Neuronal stem cell (in vitro differentiated cells): ENCODE measurements at regions not wholly inside any gene's neighbourhood (a gene's known extent, or its start where the extent isn't known, plus 50 kb on each side); places are given as distances from the start of the nearest gene placed in this dataset.

Source experiments
- DNase-seq: peaks from one replicate; pipeline ENCODE4 v3.0.0-alpha.2; 2013; ENCODE audit warnings: low spot score
- H2AFZ ChIP-seq: one replicate; pipeline ENCODE4 v1.6.1; 2013; ENCODE audit warnings: mild to moderate bottlenecking, low read length, inconsistent platforms
- H2AK5ac ChIP-seq: 2 replicates; pipeline ENCODE4 v1.6.1; 2013; ENCODE audit warnings: low read depth, mild to moderate bottlenecking, inconsistent platforms, low read length, moderate library complexity, mixed read lengths
- H2BK120ac ChIP-seq: 2 replicates; pipeline ENCODE4 v1.6.1; 2013; ENCODE audit warnings: low read depth, mild to moderate bottlenecking, inconsistent platforms, low read length, moderate library complexity, mixed read lengths
- H2BK12ac ChIP-seq: one replicate; pipeline ENCODE4 v1.6.1; 2013; ENCODE audit warnings: low read length, inconsistent platforms
- H2BK15ac ChIP-seq: 2 replicates; pipeline ENCODE4 v1.6.1; 2013; ENCODE audit warnings: mild to moderate bottlenecking, low read length, inconsistent platforms, mixed read lengths
- H2BK5ac ChIP-seq: one replicate; pipeline ENCODE4 v1.6.1; 2013; ENCODE audit warnings: inconsistent platforms, mild to moderate bottlenecking, low read length, moderate library complexity
- H3K14ac ChIP-seq: one replicate; pipeline ENCODE4 v1.6.1; 2013; ENCODE audit warnings: low read length, inconsistent platforms
- H3K18ac ChIP-seq: 2 replicates; pipeline ENCODE4 v1.6.1; 2013; ENCODE audit warnings: low read length, inconsistent platforms
- H3K23ac ChIP-seq: 2 replicates; pipeline ENCODE4 v1.6.1; 2013; ENCODE audit warnings: low read depth, mild to moderate bottlenecking, mixed read lengths, low read length, inconsistent platforms; ENCODE audit not compliant: poor library complexity
- H3K27ac ChIP-seq: replicated peaks from 3 replicates; pipeline ENCODE4 v1.5.1; 2013; ENCODE audit warnings: low read length, inconsistent platforms
- H3K27me3 ChIP-seq, 3 experiments: 2 replicates each; pipeline ENCODE4 v1.6.1; 2013; ENCODE audit warnings: low read length in 3 of 3, mild to moderate bottlenecking in 2 of 3, inconsistent platforms in 1 of 3, low read depth in 1 of 3, mixed read lengths in 1 of 3, moderate library complexity in 1 of 3; ENCODE audit not compliant: control insufficient read depth in 3 of 3, insufficient read depth in 3 of 3
- H3K36me3 ChIP-seq, 2 donors: replicated peaks in 1 of 2; 2 replicates each; pipeline ENCODE4 v1.6.1; 2013; ENCODE audit warnings: low read length in 2 of 2; ENCODE audit not compliant: control insufficient read depth in 2 of 2, insufficient read depth in 2 of 2
- H3K4ac ChIP-seq: 2 replicates; pipeline ENCODE4 v1.6.1; 2013; ENCODE audit warnings: inconsistent platforms, mild to moderate bottlenecking, low read length, moderate library complexity
- H3K4me1 ChIP-seq, 2 donors: 1 replicate in 1 of 2; 2 replicates in 1 of 2; pipeline ENCODE4 v1.6.1; 2013; ENCODE audit warnings: low read length in 2 of 2, low read depth in 1 of 2; ENCODE audit not compliant: control insufficient read depth in 2 of 2, insufficient read depth in 1 of 2
- H3K4me2 ChIP-seq: one replicate; pipeline ENCODE4 v1.6.1; 2013; ENCODE audit warnings: mild to moderate bottlenecking, low read length, inconsistent platforms; ENCODE audit not compliant: insufficient read depth, poor library complexity, severe bottlenecking
- H3K4me3 ChIP-seq, 2 donors: 2 replicates each; pipeline ENCODE4 v1.5.1; 2013; ENCODE audit warnings: low read length in 2 of 2, mild to moderate bottlenecking in 2 of 2, inconsistent platforms in 1 of 2, moderate library complexity in 1 of 2
- H3K79me1 ChIP-seq: one replicate; pipeline ENCODE4 v1.6.1; 2013; ENCODE audit warnings: low read depth, mild to moderate bottlenecking, inconsistent platforms, low read length, moderate library complexity
- H3K9ac ChIP-seq: one replicate; pipeline ENCODE4 v1.6.1; 2013; ENCODE audit warnings: mild to moderate bottlenecking, low read depth, low read length, inconsistent platforms; ENCODE audit not compliant: poor library complexity
- H3K9me3 ChIP-seq, 2 donors: replicated peaks in 1 of 2; 2 replicates each; pipeline versions ENCODE3 to v1.6.1; 2013; ENCODE audit warnings: low read length in 2 of 2, mild to moderate bottlenecking in 2 of 2, inconsistent platforms in 1 of 2, low read depth in 1 of 2, mixed read lengths in 1 of 2, moderate library complexity in 1 of 2; ENCODE audit not compliant: control insufficient read depth in 2 of 2, insufficient read depth in 1 of 2
- H4K8ac ChIP-seq: one replicate; pipeline ENCODE4 v1.6.1; 2013; ENCODE audit warnings: low read depth, mild to moderate bottlenecking, inconsistent platforms, low read length, moderate library complexity
- H4K91ac ChIP-seq: one replicate; pipeline ENCODE4 v1.6.1; 2013; ENCODE audit warnings: low read length, low read depth, mild to moderate bottlenecking, inconsistent platforms; ENCODE audit not compliant: poor library complexity
- WGBS, 2 donors: extraction: QIAGEN DNeasy Blood & Tissue Kit; methylation state at CpG; one replicate each; pipeline ENCODE4 v1.1.7; 2013; ENCODE audit warnings: missing lambda C conversion rate in 2 of 2, mixed read lengths in 1 of 2; ENCODE audit not compliant: insufficient read length in 2 of 2, insufficient replicate concordance in 1 of 2; ENCODE audit errors: extremely low coverage in 2 of 2; 5-methylcytosine and 5-hydroxymethylcytosine counted together

DNA sequence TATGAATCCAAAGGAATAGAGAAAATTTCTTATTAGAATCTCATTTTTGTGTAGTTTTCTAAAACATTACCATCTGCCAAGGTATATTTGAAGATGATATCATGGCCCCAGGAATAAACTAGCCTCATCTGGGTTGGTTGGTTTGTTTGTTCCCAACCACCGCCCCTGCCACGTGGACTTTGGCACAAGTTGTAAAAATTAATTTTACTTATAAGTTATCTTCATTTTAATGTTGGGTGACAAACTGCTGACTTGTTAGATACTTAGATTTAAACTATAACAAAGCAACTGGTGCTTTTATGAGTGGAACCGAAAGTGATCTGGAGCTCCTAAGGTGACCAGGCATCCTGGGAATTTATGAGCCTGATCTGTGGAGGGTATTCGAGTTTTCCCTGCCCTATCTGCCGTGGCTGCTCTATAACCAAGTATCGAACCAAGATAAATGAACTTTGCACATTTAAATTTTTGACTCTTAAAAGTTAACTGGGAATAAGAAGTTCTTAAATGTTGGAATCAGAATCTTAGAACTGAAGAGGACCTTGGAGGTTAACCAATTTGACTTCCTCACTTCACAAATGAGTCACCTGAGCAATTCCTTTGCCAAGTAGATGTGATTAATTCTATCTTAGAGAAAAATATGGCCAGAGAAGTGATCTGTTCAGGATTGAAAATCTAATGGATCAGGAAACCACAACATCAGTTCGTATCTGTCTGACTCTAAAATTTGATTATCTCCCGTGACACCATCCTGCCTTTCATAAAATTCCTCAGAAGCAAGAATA lies 129.1 kb upstream of the ARHGAP42 start:
- no peak overlapping the region for H2BK15ac ChIP-seq
- H4K8ac ChIP-seq: no peak overlapping the region
- no peak overlapping the region for H2BK5ac ChIP-seq
- no peaks in the 10 kb centered on the region for H3K36me3 ChIP-seq
- no peak overlapping the region for H2BK120ac ChIP-seq
- no peak overlapping the region for H3K18ac ChIP-seq
- no peak overlapping the region for H3K4me3 ChIP-seq
- H3K9me3 ChIP-seq: no peaks in the 10 kb centered on the region
- H3K9ac ChIP-seq: no peak overlapping the region
- H3K4me1 ChIP-seq: peaks cover 2 to 3% of the 10 kb centered on the region in 2 donors
- H3K4me2 ChIP-seq: no peak overlapping the region
- no peak overlapping the region for H4K91ac ChIP-seq
- no peak for DNase-seq
- H2AK5ac ChIP-seq: no peak overlapping the region
- no peaks in the 10 kb centered on the region for H3K27me3 ChIP-seq
- no peak overlapping the region for H3K27ac ChIP-seq
- H3K4ac ChIP-seq: no peak overlapping the region
- H2BK12ac ChIP-seq: no peak overlapping the region
- no CpG with 5 or more reads among the region's 8 CpGs for WGBS, 2 donors
- no peak overlapping the region for H3K14ac ChIP-seq
- H3K79me1 ChIP-seq: no peaks in the 10 kb centered on the region
- H2AFZ ChIP-seq: no peak overlapping the region
- no peak overlapping the region for H3K23ac ChIP-seq

DNA sequence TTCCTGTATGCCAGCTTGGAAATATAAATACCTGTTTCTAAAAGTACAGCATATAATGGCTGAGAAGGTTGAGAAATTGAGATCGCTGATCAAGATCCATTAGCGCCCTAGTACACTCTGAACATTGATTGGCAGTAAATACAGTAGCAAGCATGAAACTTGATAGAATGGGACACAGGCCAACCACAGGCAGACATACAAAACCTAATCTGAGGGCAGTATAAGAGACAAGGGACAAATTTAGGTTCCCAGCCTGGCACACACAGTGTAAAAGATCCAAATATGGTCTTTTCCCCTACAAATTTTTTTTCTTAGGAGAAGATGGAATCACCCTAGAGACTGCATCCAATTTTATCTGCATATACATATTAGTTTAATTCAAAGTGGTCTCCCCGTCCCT lies 126.5 kb upstream of the ARHGAP42 start:
- H2BK5ac ChIP-seq: no peak overlapping the region
- H2BK12ac ChIP-seq: no peak overlapping the region
- H3K23ac ChIP-seq: no peak overlapping the region
- H2BK120ac ChIP-seq: no peak overlapping the region
- no peak overlapping the region for H3K18ac ChIP-seq
- H3K4ac ChIP-seq: no peak overlapping the region
- no peak overlapping the region for H3K9ac ChIP-seq
- H3K36me3 ChIP-seq: no peaks in the 10 kb centered on the region
- no peak overlapping the region for H3K4me2 ChIP-seq
- WGBS, 2 donors: no CpG with 5 or more reads among the region's 3 CpGs
- no peak overlapping the region for H2BK15ac ChIP-seq
- H3K9me3 ChIP-seq: no peaks in the 10 kb centered on the region
- no peak overlapping the region for H3K14ac ChIP-seq
- peaks cover 2 to 3% of the 10 kb centered on the region in 2 donors for H3K4me1 ChIP-seq
- no peak overlapping the region for H2AK5ac ChIP-seq
- H3K79me1 ChIP-seq: no peaks in the 10 kb centered on the region
- no peak overlapping the region for H3K4me3 ChIP-seq
- no peak for DNase-seq
- no peak overlapping the region for H2AFZ ChIP-seq
- no peak overlapping the region for H4K8ac ChIP-seq
- H3K27me3 ChIP-seq: no peaks in the 10 kb centered on the region
- H4K91ac ChIP-seq: no peak overlapping the region
- no peak overlapping the region for H3K27ac ChIP-seq

DNA sequence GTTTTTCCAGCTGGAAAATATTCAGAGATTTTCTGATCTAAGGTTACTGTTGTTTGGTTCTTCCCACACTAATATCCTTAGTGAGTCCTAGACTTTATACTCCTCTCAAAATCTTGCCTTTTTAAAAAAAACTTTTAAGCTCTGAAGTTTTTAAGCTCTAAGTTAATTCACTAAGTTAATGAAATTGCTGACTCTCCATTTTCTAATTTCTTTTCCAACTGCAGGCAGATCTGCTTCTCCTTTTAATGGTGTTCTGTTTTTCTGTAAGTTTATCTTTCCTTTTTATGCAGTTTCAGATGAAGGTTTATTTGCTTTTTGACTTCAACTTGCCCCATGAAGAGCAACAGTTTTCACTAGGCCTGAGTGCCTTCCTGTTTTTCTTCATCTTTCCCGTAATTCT lies 125.8 kb upstream of the ARHGAP42 start:
- H3K4me1 ChIP-seq: peaks cover 0 to 2% of the 10 kb centered on the region in 2 donors
- no CpG with 5 or more reads among the region's 1 CpG for WGBS, 2 donors

DNA sequence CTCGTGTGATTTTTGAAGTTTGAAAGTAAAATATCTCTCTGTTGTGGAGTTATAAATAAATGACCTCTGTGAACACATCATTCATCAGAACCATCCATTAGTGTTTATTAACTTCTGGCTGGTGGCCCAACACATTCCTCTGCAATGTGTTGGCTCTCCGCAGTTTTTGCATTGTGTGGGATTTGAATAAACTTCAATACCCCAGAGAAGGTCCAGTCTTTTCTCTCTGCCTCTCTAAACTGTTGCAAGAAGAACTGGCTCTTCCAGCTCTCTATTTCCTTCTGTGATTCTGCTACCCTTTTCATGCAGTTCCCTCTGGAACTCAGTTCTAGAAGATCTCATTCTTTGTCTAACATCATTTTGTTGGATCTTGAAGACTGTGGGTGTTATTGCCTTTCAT lies 125.0 kb upstream of the ARHGAP42 start:
- peaks cover 0 to 2% of the 10 kb centered on the region in 2 donors for H3K4me1 ChIP-seq
- no peak overlapping the region for H4K8ac ChIP-seq
- H3K14ac ChIP-seq: no peak overlapping the region
- no peak overlapping the region for H3K4me2 ChIP-seq
- DNase-seq: no peak
- no peak overlapping the region for H3K27ac ChIP-seq
- no peaks in the 10 kb centered on the region for H3K79me1 ChIP-seq
- H2AK5ac ChIP-seq: no peak overlapping the region
- H3K9me3 ChIP-seq: no peaks in the 10 kb centered on the region
- WGBS, 2 donors: no CpG with 5 or more reads among the region's 2 CpGs
- no peak overlapping the region for H2BK12ac ChIP-seq
- no peak overlapping the region for H3K9ac ChIP-seq
- no peak overlapping the region for H2BK5ac ChIP-seq
- no peak overlapping the region for H3K23ac ChIP-seq
- no peak overlapping the region for H2BK120ac ChIP-seq
- H4K91ac ChIP-seq: no peak overlapping the region
- no peak overlapping the region for H2AFZ ChIP-seq
- no peaks in the 10 kb centered on the region for H3K27me3 ChIP-seq
- no peaks in the 10 kb centered on the region for H3K36me3 ChIP-seq
- no peak overlapping the region for H2BK15ac ChIP-seq
- no peak overlapping the region for H3K4me3 ChIP-seq
- no peak overlapping the region for H3K4ac ChIP-seq
- H3K18ac ChIP-seq: no peak overlapping the region

More for the DNA sequence above, 125.8 kb upstream of the ARHGAP42 start:
- Histone ChIP-seq H2BK15ac (no peak overlapping the region), H3K23ac (no peak overlapping the region), H3K4ac (no peak overlapping the region), H3K79me1 (no peaks in the 10 kb centered on the region), H2BK5ac (no peak overlapping the region), H3K4me3 (no peak overlapping the region), H2AFZ (no peak overlapping the region), H3K36me3 (no peaks in the 10 kb centered on the region), H3K4me2 (no peak overlapping the region), H3K27ac (no peak overlapping the region), H3K14ac (no peak overlapping the region), H2AK5ac (no peak overlapping the region), H2BK12ac (no peak overlapping the region), H3K18ac (no peak overlapping the region), H3K9me3 (no peaks in the 10 kb centered on the region), H3K27me3 (no peaks in the 10 kb centered on the region), H3K9ac (no peak overlapping the region), H4K91ac (no peak overlapping the region), H2BK120ac (no peak overlapping the region), H4K8ac (no peak overlapping the region)
- no peak for DNase-seq
